HFF-Myc (cell line): ENCODE measurements at regions not wholly inside any gene's neighbourhood (a gene's known extent, or its start where the extent isn't known, plus 50 kb on each side); places are given as distances from the start of the nearest gene placed in this dataset.

Source experiments
- DNase-seq: peaks from one replicate; pipeline ENCODE4 v3.0.0-alpha.2; 2011; ENCODE audit warnings: low read depth; ENCODE audit errors: extremely low read depth
- H3K4me3 ChIP-seq: replicated peaks from 2 replicates; pipeline ENCODE4 v1.5.1; 2011; ENCODE audit warnings: low read depth, mild to moderate bottlenecking, control low read depth, low read length
- TF ChIP-seq, protein P1 (sequence below): IDR thresholded peaks from 2 replicates; pipeline ENCODE4 v1.5.1; 2012; ENCODE audit warnings: mild to moderate bottlenecking, low read depth, low read length, control low read depth; ENCODE audit errors: missing control alignments

DNA sequence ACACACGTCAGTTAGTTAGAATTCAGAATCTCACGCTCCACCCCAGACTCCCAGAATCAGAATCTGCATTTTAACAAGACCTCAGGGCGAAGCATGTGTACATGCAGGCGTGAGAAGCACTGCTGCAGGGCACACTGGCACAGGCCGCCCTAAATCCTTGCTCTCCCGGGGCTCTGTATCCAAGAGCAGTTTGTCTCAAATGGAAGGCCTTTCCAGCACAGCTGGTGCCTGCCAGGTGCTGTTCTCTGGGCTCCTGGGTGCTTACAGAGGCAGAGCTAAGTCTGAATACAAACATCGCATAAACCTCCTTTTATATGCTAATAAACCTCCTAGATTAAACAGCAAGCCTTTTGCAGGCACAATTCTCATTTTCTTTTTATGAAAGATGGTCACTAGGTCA, 119.1 kb upstream of the CD93 start:
- DNase-seq = no peak
- TF ChIP-seq, protein P1, sequence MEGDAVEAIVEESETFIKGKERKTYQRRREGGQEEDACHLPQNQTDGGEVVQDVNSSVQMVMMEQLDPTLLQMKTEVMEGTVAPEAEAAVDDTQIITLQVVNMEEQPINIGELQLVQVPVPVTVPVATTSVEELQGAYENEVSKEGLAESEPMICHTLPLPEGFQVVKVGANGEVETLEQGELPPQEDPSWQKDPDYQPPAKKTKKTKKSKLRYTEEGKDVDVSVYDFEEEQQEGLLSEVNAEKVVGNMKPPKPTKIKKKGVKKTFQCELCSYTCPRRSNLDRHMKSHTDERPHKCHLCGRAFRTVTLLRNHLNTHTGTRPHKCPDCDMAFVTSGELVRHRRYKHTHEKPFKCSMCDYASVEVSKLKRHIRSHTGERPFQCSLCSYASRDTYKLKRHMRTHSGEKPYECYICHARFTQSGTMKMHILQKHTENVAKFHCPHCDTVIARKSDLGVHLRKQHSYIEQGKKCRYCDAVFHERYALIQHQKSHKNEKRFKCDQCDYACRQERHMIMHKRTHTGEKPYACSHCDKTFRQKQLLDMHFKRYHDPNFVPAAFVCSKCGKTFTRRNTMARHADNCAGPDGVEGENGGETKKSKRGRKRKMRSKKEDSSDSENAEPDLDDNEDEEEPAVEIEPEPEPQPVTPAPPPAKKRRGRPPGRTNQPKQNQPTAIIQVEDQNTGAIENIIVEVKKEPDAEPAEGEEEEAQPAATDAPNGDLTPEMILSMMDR = no peak

DNA sequence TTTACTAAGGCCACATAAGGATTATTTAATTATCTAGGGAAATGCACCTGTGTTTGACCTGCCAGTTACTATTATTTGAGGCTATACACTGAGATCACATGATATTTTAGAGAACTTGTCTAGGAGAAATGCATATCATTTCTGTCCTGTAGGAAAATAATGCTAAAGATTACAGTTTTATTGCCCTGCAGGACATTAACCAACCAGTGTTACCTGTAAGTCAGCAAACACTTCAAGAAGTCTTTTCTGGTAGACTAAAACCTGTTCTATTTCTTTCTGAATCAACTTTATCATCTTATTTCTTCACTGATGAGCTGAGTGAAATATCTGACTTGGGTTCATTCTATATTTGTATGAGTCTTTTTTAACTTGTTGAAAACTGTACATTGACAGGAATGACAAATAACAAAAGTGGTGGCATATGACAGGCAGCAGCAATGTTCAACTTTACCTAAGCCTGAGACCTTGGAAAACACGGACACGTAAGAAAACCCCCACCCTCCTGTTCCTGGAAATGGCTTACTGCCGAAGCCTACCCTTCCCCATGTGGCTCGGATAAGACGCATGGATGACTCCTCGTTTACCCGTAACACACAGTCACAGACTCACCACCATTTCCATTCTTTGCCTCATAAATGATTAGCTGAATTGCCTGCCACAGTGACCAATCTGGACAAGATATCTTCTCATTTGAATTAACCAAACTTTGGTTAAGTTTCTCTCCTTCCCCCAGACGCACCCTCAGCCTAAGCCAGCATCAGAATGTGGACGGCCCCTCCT, 118.0 kb upstream of the CD93 start:
- TF ChIP-seq, protein P1 = no peak
- H3K4me3 ChIP-seq = no peak overlapping the region
- DNase-seq = no peak

More for the DNA sequence above, 119.1 kb upstream of the CD93 start:
- H3K4me3 ChIP-seq = no peak overlapping the region

DNA sequence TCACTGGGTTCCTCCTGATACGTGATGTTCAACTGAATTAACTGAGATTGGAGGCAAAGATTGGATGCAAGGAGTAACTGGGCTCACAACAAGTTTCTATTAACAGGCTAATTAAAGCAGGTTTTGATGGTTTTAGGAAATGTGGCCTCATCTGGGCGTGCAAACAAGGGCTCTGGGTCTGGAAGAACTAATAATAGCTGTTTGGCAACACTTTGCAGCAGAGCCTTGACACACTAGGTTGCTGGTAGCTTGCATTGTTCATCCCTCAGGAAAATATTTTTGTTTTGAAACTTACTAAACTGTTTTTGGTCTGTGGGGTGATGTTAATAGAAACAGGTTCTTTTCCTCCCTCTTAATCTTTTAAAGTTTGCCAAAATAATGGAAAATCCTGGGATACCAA, 117.2 kb upstream of the CD93 start:
- no peak overlapping the region for H3K4me3 ChIP-seq
- no peak for DNase-seq
- TF ChIP-seq, protein P1 = no peak

DNA sequence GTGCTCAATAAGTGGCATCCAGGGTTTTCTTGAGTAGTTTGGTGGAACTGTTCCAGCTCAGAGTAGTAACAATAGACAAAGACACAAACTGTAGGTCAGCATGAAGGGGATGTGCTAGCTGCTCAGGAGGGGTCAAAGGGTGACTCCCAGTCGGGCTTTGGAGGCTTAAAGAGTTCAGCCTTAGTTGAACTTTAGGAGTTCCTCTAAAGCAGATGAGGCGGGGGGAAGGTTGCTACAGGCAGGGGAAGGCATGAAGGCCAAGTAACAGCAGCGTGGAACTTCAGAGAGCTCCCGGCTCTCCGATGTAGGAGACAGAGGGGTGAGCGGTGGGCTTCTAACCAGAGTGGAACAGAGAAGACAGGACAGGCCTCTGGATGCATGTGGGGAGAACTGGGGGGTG, 115.5 kb upstream of the CD93 start:
- H3K4me3 ChIP-seq = no peak overlapping the region
- no peak for DNase-seq
- TF ChIP-seq, protein P1 = no peak

DNA sequence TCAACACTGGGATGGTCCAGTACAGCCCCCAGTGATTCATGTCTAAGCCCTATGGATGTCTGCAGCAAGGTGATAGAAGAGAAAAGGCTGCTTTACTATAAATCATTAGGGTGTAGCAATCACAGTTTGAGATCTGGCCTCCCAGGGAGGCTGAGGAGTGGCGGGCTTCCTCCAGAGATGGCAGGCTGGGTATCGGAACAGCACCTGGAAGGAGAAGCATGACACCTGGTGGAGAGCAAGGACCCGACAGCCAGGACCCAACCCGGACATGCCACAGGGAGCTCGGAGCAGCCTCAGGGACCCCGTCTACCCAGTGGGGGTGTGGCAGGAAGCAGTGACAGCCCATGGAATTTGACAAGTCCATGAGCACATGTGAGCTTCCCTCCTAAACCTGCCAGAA, 114.8 kb upstream of the CD93 start:
- DNase-seq = no peak
- H3K4me3 ChIP-seq = no peak overlapping the region
- TF ChIP-seq, protein P1 = peak; percentile 20

DNA sequence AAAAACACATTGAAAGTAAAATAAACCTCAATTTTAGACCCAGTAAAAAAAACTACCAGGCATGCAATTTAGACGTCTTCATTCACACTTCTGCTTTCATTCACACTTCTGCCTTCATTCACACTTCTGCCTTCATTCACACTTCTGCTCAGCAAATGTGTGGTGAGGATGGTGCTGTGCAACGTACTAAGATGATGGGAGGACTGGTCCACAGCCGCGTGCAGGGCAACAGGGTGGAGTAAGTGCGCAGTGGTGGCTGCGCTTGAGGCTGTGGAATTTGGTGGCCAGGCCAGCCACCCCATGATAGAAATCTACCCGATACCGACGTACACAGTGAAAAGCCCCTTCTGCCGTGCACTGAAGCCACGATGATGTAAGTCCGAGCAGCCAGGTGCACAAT, 114.3 kb upstream of the CD93 start:
- TF ChIP-seq, protein P1 = no peak
- DNase-seq = no peak
- H3K4me3 ChIP-seq = no peak overlapping the region

DNA sequence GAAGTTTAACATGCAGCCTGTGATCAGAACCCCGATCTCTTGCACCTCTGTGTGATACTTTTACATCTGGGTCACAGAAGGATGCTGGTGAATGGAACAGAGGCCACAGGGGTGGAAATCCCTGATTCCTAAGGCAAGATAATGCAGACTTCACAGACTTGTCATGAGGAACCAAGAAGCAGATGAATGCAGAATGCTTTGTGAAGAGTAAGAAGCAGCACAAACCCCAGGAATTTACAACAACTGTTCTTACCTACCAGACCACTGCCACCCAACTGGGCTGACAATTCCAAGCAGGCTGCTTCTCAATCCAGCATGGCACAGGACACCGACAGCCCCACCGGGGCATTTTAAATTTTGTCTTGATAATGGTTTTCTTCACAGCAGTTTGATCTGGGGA, 113.2 kb upstream of the CD93 start:
- no peak overlapping the region for H3K4me3 ChIP-seq
- no peak for DNase-seq
- TF ChIP-seq, protein P1 = no peak
